ENCODE measurements at regions not wholly inside any gene's neighbourhood (a gene's known extent, or its start where the extent isn't known, plus 50 kb on each side); places are given as distances from the start of the nearest gene placed in this dataset.

- no peak for TF ChIP-seq POLR2A (IDR thresholded peaks at IDR 0.05; ENCODE audit: low read length)
- no peak for TF ChIP-seq GATA1 (IDR thresholded peaks at IDR 0.05; ENCODE audit: low read depth, low read length)
Measured at GRCh38 chr7:95716357-95717122, 55.8 kb upstream of the DYNC1I1 start.

Data from erythroblast (primary cell).